Breast epithelium (tissue), 4 donors: ENCODE measurements at regions not wholly inside any gene's neighbourhood (a gene's known extent, or its start where the extent isn't known, plus 50 kb on each side); places are given as distances from the start of the nearest gene placed in this dataset.

Experiments used
- DNase-seq, 2 donors: peaks; one replicate each; pipeline ENCODE4 v3.0.0-alpha.2; 2019; ENCODE audit warnings: low spot score in 2 of 2
- H3K27ac ChIP-seq, 2 donors: fragments of 200-600 bp; sonication (generic) in 1 of 2; one replicate each; pipeline ENCODE4 v1.5.1; 2016 to 2019; ENCODE audit warnings: mild to moderate bottlenecking in 1 of 2
- H3K27me3 ChIP-seq, 2 donors: fragments of 200-600 bp; sonication (generic) in 1 of 2; one replicate each; pipeline versions ENCODE4 v1.5.1 to v1.6.0; 2017 to 2019; ENCODE audit warnings: control low read depth in 1 of 2, mild to moderate bottlenecking in 1 of 2
- H3K36me3 ChIP-seq: fragments of 200-600 bp; one replicate; pipeline ENCODE4 v1.5.1; 2019
- H3K4me1 ChIP-seq, 2 donors: fragments of 200-600 bp; sonication (generic); one replicate each; pipeline ENCODE4 v1.5.1; 2016 to 2019; ENCODE audit warnings: control low read depth in 1 of 2
- H3K4me3 ChIP-seq, 3 donors: fragments of 200-600 bp; sonication (generic); 1 replicate in 2 of 3; 2 replicates in 1 of 3; pipeline ENCODE4 v1.5.1; 2016 to 2019; ENCODE audit warnings: mild to moderate bottlenecking in 3 of 3, moderate library complexity in 2 of 3
- H3K9me3 ChIP-seq, 2 donors: fragments of 200-600 bp; sonication (generic) in 1 of 2; one replicate each; pipeline ENCODE4 v1.5.1; 2016 to 2019; ENCODE audit warnings: control low read depth in 1 of 2
- POLR2A ChIP-seq: fragments of 450-650 bp; IDR thresholded peaks from one replicate; pipeline ENCODE4 v1.6.1; 2016; ENCODE audit warnings: antibody characterized with exemption, mild to moderate bottlenecking, moderate library complexity
- POLR2AphosphoS5 ChIP-seq, 3 donors: sonication (generic); formaldehyde crosslinking; IDR thresholded peaks; one replicate each; pipeline ENCODE4 v1.6.1; 2017; ENCODE audit warnings: antibody characterized with exemption in 3 of 3
- intact Hi-C: fragments of 100-400 bp; cut with DNase I; formaldehyde crosslinking; loops from one replicate; pipeline ENCODE4 v1.15.1; 2023; ENCODE audit warnings: low total_unique reads
- TF ChIP-seq, protein P1 (sequence below), 3 donors: fragments of 450-650 bp; IDR thresholded peaks; one replicate each; pipeline ENCODE4 v1.5.1; 2016 to 2017; ENCODE audit warnings: antibody characterized with exemption in 3 of 3, mild to moderate bottlenecking in 3 of 3, moderate library complexity in 3 of 3

DNA sequence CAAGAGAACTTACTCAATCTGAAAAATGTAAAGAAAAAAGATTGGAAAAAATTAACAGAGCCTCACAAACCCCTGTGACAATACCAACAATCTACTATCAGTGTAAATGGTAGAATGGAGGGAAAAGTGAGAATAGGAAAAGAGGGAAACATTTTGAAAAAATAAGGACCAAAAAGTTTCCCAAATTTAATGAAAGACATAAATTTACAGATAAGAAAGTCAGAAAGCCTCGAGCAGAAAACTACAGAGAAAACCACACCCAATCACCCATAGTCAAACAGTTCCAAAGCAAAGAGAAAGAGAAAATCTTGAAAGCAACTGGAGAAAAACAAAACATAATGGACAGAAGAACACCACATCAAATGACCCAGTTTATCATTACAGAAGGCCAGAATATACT, 142.7 kb upstream of the DIO3 start:
- DNase-seq, result no peak
- H3K36me3 ChIP-seq, result no peaks in the 10 kb centered on the region
- intact Hi-C loops, result no loop called here
- H3K4me3 ChIP-seq, result no peak overlapping the region
- no peaks in the 10 kb centered on the region for H3K27me3 ChIP-seq
- no peaks in the 10 kb centered on the region for H3K4me1 ChIP-seq
- TF ChIP-seq, protein P1, sequence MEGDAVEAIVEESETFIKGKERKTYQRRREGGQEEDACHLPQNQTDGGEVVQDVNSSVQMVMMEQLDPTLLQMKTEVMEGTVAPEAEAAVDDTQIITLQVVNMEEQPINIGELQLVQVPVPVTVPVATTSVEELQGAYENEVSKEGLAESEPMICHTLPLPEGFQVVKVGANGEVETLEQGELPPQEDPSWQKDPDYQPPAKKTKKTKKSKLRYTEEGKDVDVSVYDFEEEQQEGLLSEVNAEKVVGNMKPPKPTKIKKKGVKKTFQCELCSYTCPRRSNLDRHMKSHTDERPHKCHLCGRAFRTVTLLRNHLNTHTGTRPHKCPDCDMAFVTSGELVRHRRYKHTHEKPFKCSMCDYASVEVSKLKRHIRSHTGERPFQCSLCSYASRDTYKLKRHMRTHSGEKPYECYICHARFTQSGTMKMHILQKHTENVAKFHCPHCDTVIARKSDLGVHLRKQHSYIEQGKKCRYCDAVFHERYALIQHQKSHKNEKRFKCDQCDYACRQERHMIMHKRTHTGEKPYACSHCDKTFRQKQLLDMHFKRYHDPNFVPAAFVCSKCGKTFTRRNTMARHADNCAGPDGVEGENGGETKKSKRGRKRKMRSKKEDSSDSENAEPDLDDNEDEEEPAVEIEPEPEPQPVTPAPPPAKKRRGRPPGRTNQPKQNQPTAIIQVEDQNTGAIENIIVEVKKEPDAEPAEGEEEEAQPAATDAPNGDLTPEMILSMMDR (IDR thresholded peaks at IDR 0.05), result no peak
- TF ChIP-seq POLR2A (no peak), POLR2AphosphoS5 (IDR thresholded peaks at IDR 0.05) (no peak)
- no peak overlapping the region for H3K27ac ChIP-seq
- peaks cover 0 to 13% of the 10 kb centered on the region in 2 donors for H3K9me3 ChIP-seq

DNA sequence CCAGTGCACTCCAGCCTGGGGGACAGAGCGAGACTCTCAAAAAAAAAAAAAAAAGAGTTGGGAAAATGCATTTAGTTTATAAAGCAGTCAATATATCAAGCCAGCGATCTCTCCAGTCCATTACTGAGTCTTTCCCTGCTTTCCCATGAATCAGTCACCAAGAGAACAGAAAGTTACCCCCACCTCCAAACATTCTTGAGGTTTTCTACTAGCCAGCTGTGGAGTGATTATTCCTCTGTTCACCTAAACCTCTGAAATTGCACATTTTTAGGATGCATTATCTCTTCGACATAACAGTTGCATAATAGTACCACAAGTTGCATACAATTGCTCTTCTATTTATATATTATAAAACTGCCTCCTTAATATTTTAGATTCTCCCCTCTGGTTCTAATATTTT, 134.8 kb upstream of the DIO3 start:
- no peak for DNase-seq
- no peaks in the 10 kb centered on the region for H3K27me3 ChIP-seq
- H3K27ac ChIP-seq, result no peak overlapping the region
- peaks cover 4 to 20% of the 10 kb centered on the region in 2 donors for H3K9me3 ChIP-seq
- no peaks in the 10 kb centered on the region for H3K4me1 ChIP-seq
- TF ChIP-seq POLR2A (no peak), POLR2AphosphoS5 (IDR thresholded peaks at IDR 0.05) (no peak)
- TF ChIP-seq, protein P1 (IDR thresholded peaks at IDR 0.05), result no peak
- H3K4me3 ChIP-seq, result no peak overlapping the region
- intact Hi-C loops, result no loop called here
- H3K36me3 ChIP-seq, result no peaks in the 10 kb centered on the region

DNA sequence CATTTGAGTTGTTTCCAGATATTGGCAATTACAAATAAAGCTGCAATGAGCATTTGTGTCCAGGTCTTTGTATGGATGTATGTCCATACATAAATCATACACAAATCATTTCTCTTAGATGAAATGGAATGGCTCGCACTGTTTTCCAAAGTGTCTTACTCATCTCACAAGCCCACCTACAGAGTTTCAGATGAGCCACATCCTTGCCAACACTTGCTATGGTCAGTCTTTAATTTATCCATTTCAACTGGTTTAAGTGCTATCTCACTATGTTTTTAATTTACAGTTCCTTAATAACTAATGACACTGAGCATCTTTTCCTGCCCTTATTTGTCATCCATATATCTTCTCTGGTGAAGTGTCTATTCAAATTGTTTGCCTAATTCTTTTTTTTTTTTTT, 132.9 kb upstream of the DIO3 start:
- H3K36me3 ChIP-seq, result no peaks in the 10 kb centered on the region
- TF ChIP-seq POLR2A (no peak), POLR2AphosphoS5 (IDR thresholded peaks at IDR 0.05) (no peak)
- TF ChIP-seq, protein P1 (IDR thresholded peaks at IDR 0.05), result no peak
- H3K9me3 ChIP-seq, result peaks cover 4 to 20% of the 10 kb centered on the region in 2 donors
- no peaks in the 10 kb centered on the region for H3K4me1 ChIP-seq
- intact Hi-C loops, result no loop called here
- no peak overlapping the region for H3K27ac ChIP-seq
- H3K27me3 ChIP-seq, result no peaks in the 10 kb centered on the region
- DNase-seq, result no peak
- H3K4me3 ChIP-seq, result no peak overlapping the region

DNA sequence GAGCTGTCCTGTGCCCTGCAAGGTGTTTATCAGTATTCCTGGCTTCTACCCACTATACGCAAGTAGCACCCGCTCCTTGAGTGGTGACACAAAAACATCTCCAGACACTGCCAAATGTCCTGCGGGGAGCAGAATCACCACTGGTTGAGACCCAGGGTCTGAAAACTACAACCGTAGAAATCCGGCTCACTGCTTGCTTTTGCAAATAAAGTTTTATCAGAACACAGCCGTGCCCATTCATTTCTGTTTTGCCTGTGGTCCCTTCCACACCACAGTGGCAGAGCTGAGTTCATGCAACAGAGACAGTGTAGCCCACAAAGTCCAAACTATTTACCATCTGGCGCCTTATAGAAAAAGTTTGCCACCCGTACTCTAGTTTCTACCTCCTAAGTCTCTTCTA, 125.7 kb upstream of the DIO3 start:
- Histone ChIP-seq H3K4me3 (no peak overlapping the region), H3K27ac (no peak overlapping the region), H3K36me3 (no peaks in the 10 kb centered on the region), H3K4me1 (no peaks in the 10 kb centered on the region), H3K27me3 (peaks cover 0 to 6% of the 10 kb centered on the region in 2 donors), H3K9me3 (no peaks in the 10 kb centered on the region)
- no peak for TF ChIP-seq POLR2A
- no peak for TF ChIP-seq POLR2AphosphoS5 (IDR thresholded peaks at IDR 0.05)
- TF ChIP-seq, protein P1 (IDR thresholded peaks at IDR 0.05), result no peak
- intact Hi-C loops, result no loop called here
- DNase-seq, result no peak

DNA sequence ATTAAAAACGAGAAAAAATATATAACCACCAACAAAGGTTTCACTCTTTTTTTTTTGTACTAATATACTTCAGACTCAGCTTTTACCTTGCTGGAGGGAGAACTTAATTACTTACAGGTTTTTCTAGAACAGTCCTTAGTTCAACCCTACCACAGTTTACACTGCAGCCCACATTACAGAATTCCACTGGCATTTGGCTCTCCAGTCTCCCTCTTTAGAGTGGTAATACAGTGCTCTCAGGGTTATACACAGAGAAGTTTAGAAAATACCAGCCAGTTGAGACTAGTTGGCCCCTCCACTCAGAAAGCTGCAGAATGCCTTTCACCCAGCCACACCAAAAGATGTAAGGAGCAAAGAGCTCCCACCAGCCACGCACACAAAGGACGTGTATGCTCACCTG, 122.3 kb upstream of the DIO3 start:
- Histone ChIP-seq H3K36me3 (no peaks in the 10 kb centered on the region), H3K27ac (no peak overlapping the region), H3K4me1 (no peaks in the 10 kb centered on the region), H3K9me3 (no peaks in the 10 kb centered on the region), H3K27me3 (peaks cover 0 to 29% of the 10 kb centered on the region in 2 donors), H3K4me3 (no peak overlapping the region)
- no peak for DNase-seq
- TF ChIP-seq POLR2AphosphoS5 (IDR thresholded peaks at IDR 0.05), result no peak
- TF ChIP-seq POLR2A, result no peak
- TF ChIP-seq, protein P1 (IDR thresholded peaks at IDR 0.05), result no peak
- intact Hi-C loops, result no loop called here
